GM21825 (cell line): ENCODE measurements at regions not wholly inside any gene's neighbourhood (a gene's known extent, or its start where the extent isn't known, plus 50 kb on each side); places are given as distances from the start of the nearest gene placed in this dataset.
"Not testable (repeated sequence)": the region's sequence is repeated elsewhere in the genome, so short reads cannot be mapped to it uniquely, and the experiment has no call there.

Source experiments
- ATAC-seq: cut with Tn5 transposase; IDR thresholded peaks from one replicate; pipeline ENCODE4 v1.9.1; 2021; ENCODE audit warnings: mild to moderate bottlenecking, moderate library complexity; ENCODE audit not compliant: unreplicated experiment

- no peak for ATAC-seq
These were observed 108.9 kb upstream of the DST start for GRCh38 chr6:56751604-56752003.

- ATAC-seq = no peak
These were observed 108.0 kb upstream of the DST start for GRCh38 chr6:56750686-56751085.

GRCh38 chr6:56749632-56750151 is 107.0 kb upstream of the DST start:
- no peak for ATAC-seq

GRCh38 chr6:56746767-56747504 is 104.2 kb upstream of the DST start:
- ATAC-seq = no peak

GRCh38 chr6:56745971-56746370 is 103.3 kb upstream of the DST start:
- no peak for ATAC-seq

GRCh38 chr6:56745081-56745480 is 102.4 kb upstream of the DST start:
- ATAC-seq = no peak

GRCh38 chr6:56744528-56744927 is 101.8 kb upstream of the DST start:
- no peak for ATAC-seq

- peak; percentile 67 for ATAC-seq
These were observed 99.6 kb upstream of the DST start for GRCh38 chr6:56742122-56742791.

- ATAC-seq = no peak
These were observed 98.8 kb upstream of the DST start for GRCh38 chr6:56741472-56741871.

GRCh38 chr6:56739836-56740815 is 97.4 kb upstream of the DST start:
- ATAC-seq = no peak

GRCh38 chr6:56736804-56737203 is 94.1 kb upstream of the DST start:
- no peak for ATAC-seq

- no peak for ATAC-seq
These were observed 91.6 kb upstream of the DST start for GRCh38 chr6:56734335-56734734.

- no peak for ATAC-seq
These were observed 90.6 kb upstream of the DST start for GRCh38 chr6:56733211-56733697.

- no peak for ATAC-seq
These were observed 89.8 kb upstream of the DST start for GRCh38 chr6:56732517-56732916.

- ATAC-seq = no peak
These were observed 88.2 kb upstream of the DST start for GRCh38 chr6:56730663-56731529.

GRCh38 chr6:56729719-56730118 is 87.0 kb upstream of the DST start:
- no peak for ATAC-seq

- not testable (repeated sequence) for ATAC-seq
These were observed 86.5 kb upstream of the DST start for GRCh38 chr6:56729166-56729565.

GRCh38 chr6:56727097-56727850 is 84.6 kb upstream of the DST start:
- ATAC-seq = no peak

GRCh38 chr6:56725254-56725653 is 82.6 kb upstream of the DST start:
- no peak for ATAC-seq
